Astrocyte (in vitro differentiated cells and primary cell): ENCODE measurements at regions not wholly inside any gene's neighbourhood (a gene's known extent, or its start where the extent isn't known, plus 50 kb on each side); places are given as distances from the start of the nearest gene placed in this dataset.

Experiments
- DNase-seq: peaks from one replicate; pipeline ENCODE4 v3.0.0-alpha.2; 2010; ENCODE audit warnings: low read depth
- FAIRE-seq: peaks from 2 replicates; lab custom pipeline; 2011; peaks lifted over from hg19 to GRCh38; lab: Jason Lieb, UNC
- H2AFZ ChIP-seq: 2 replicates; pipeline ENCODE4 v1.6.0; 2012; ENCODE audit warnings: low read depth, low read length, inconsistent platforms
- H3K27ac ChIP-seq: 2 replicates; pipeline ENCODE4 v1.5.1; 2011; ENCODE audit warnings: low read depth, low read length, inconsistent platforms
- H3K27me3 ChIP-seq: 2 replicates; pipeline ENCODE4 v1.6.0; 2011; ENCODE audit warnings: low read length, inconsistent platforms; ENCODE audit not compliant: insufficient read depth
- H3K36me3 ChIP-seq: 2 replicates; pipeline ENCODE4 v1.5.1; 2011; ENCODE audit warnings: low read length, inconsistent platforms; ENCODE audit not compliant: insufficient read depth
- H3K4me1 ChIP-seq: 2 replicates; pipeline ENCODE4 v1.5.1; 2011; ENCODE audit warnings: low read length, inconsistent platforms; ENCODE audit not compliant: insufficient read depth
- H3K4me2 ChIP-seq: 2 replicates; pipeline ENCODE4 v1.6.0; 2012; ENCODE audit warnings: low read length, inconsistent platforms
- H3K4me3 ChIP-seq: 2 replicates; pipeline ENCODE4 v1.5.1; 2011; ENCODE audit warnings: low read depth, mild to moderate bottlenecking, low read length, inconsistent platforms; ENCODE audit not compliant: insufficient read depth
- H3K79me2 ChIP-seq: 2 replicates; pipeline ENCODE4 v1.6.0; 2012; ENCODE audit warnings: mild to moderate bottlenecking, low read length, inconsistent platforms; ENCODE audit not compliant: insufficient read depth
- H3K9ac ChIP-seq: 2 replicates; pipeline ENCODE4 v1.6.0; 2012; ENCODE audit warnings: mild to moderate bottlenecking, low read length, inconsistent platforms
- H3K9me3 ChIP-seq: 2 replicates; pipeline ENCODE4 v1.5.1; 2012; ENCODE audit warnings: low read depth, mild to moderate bottlenecking, low read length, inconsistent platforms; ENCODE audit not compliant: insufficient read depth
- H4K20me1 ChIP-seq: 2 replicates; pipeline ENCODE4 v1.6.0; 2012; ENCODE audit warnings: low read length, inconsistent platforms; ENCODE audit not compliant: insufficient read depth
- H3K27ac Mint-ChIP-seq: one replicate; pipeline ENCODE4 v1.8.0; 2021; ENCODE audit warnings: mild to moderate bottlenecking, mixed read lengths; ENCODE audit not compliant: unreplicated experiment
- H3K27me3 Mint-ChIP-seq: one replicate; pipeline ENCODE4 v1.8.0; 2021; ENCODE audit warnings: low read depth, mixed read lengths; ENCODE audit not compliant: unreplicated experiment
- H3K36me3 Mint-ChIP-seq: one replicate; pipeline ENCODE4 v1.8.0; 2021; ENCODE audit warnings: low read depth, mixed read lengths; ENCODE audit not compliant: unreplicated experiment
- H3K4me1 Mint-ChIP-seq: one replicate; pipeline ENCODE4 v1.8.0; 2021; ENCODE audit warnings: low read depth, mixed read lengths; ENCODE audit not compliant: unreplicated experiment
- H3K4me3 Mint-ChIP-seq: one replicate; pipeline ENCODE4 v1.8.0; 2021; ENCODE audit warnings: mild to moderate bottlenecking, moderate library complexity, mixed read lengths; ENCODE audit not compliant: unreplicated experiment
- H3K9me3 Mint-ChIP-seq: one replicate; pipeline ENCODE4 v1.8.0; 2021; ENCODE audit warnings: mild to moderate bottlenecking, mixed read lengths; ENCODE audit not compliant: unreplicated experiment
- CTCF ChIP-seq: IDR thresholded peaks from 2 replicates; pipeline ENCODE4 v1.5.1; 2011; ENCODE audit warnings: low read depth, mild to moderate bottlenecking, inconsistent platforms, low read length, moderate library complexity; ENCODE audit not compliant: insufficient read depth
- EZH2 ChIP-seq: IDR thresholded peaks from 2 replicates; pipeline ENCODE4 v1.6.1; 2012; ENCODE audit warnings: mild to moderate bottlenecking, low read length, inconsistent platforms; ENCODE audit not compliant: insufficient read depth

GRCh38 chr13:60691268-60691667, 294.2 kb downstream of the TDRD3 start:
- H3K4me2 ChIP-seq, result no peak overlapping the region
- H3K9me3 ChIP-seq, result no peaks in the 10 kb centered on the region
- DNase-seq (no peak), FAIRE-seq (no peak)
- no peaks in the 10 kb centered on the region for H3K79me2 ChIP-seq
- no peaks in the 10 kb centered on the region for H3K27me3 ChIP-seq
- H3K9ac ChIP-seq, result no peak overlapping the region
- Mint-ChIP-seq H3K4me3 (no peak overlapping the region), H3K27ac (no peak overlapping the region), H3K4me1 (no peaks in the 10 kb centered on the region), H3K9me3 (no peaks in the 10 kb centered on the region), H3K36me3 (no peaks in the 10 kb centered on the region), H3K27me3 (no peaks in the 10 kb centered on the region)
- no peak overlapping the region for H2AFZ ChIP-seq
- TF ChIP-seq CTCF, result no peak
- TF ChIP-seq EZH2, result no peak
- H3K4me3 ChIP-seq, result no peak overlapping the region
- no peaks in the 10 kb centered on the region for H3K36me3 ChIP-seq
- H3K27ac ChIP-seq, result no peak overlapping the region
- no peaks in the 10 kb centered on the region for H3K4me1 ChIP-seq
- H4K20me1 ChIP-seq, result no peaks in the 10 kb centered on the region

GRCh38 chr13:60690604-60691003, 293.6 kb downstream of the TDRD3 start:
- Histone ChIP-seq H3K36me3 (no peaks in the 10 kb centered on the region), H3K4me2 (no peak overlapping the region), H4K20me1 (no peaks in the 10 kb centered on the region), H3K9me3 (no peaks in the 10 kb centered on the region), H3K4me3 (no peak overlapping the region), H3K27ac (no peak overlapping the region), H3K27me3 (no peaks in the 10 kb centered on the region), H3K4me1 (no peaks in the 10 kb centered on the region), H3K9ac (no peak overlapping the region), H2AFZ (no peak overlapping the region), H3K79me2 (no peaks in the 10 kb centered on the region)
- H3K9me3 Mint-ChIP-seq, result no peaks in the 10 kb centered on the region
- TF ChIP-seq CTCF (no peak), EZH2 (no peak)
- no peak overlapping the region for H3K27ac Mint-ChIP-seq
- H3K4me1 Mint-ChIP-seq, result no peaks in the 10 kb centered on the region
- H3K4me3 Mint-ChIP-seq, result no peak overlapping the region
- no peak for FAIRE-seq
- no peaks in the 10 kb centered on the region for H3K36me3 Mint-ChIP-seq
- no peak for DNase-seq
- H3K27me3 Mint-ChIP-seq, result no peaks in the 10 kb centered on the region

GRCh38 chr13:60689571-60689970, 292.6 kb downstream of the TDRD3 start:
- H3K9ac ChIP-seq, result no peak overlapping the region
- Mint-ChIP-seq H3K9me3 (no peaks in the 10 kb centered on the region), H3K27me3 (peaks cover 1% of the 10 kb centered on the region), H3K4me1 (no peaks in the 10 kb centered on the region), H3K4me3 (no peak overlapping the region), H3K27ac (no peak overlapping the region), H3K36me3 (no peaks in the 10 kb centered on the region)
- no peak overlapping the region for H3K4me3 ChIP-seq
- no peaks in the 10 kb centered on the region for H4K20me1 ChIP-seq
- FAIRE-seq (no peak), DNase-seq (no peak)
- H3K27ac ChIP-seq, result no peak overlapping the region
- no peaks in the 10 kb centered on the region for H3K79me2 ChIP-seq
- H3K36me3 ChIP-seq, result no peaks in the 10 kb centered on the region
- no peak overlapping the region for H3K4me2 ChIP-seq
- H3K9me3 ChIP-seq, result no peaks in the 10 kb centered on the region
- no peak for TF ChIP-seq EZH2
- no peak for TF ChIP-seq CTCF
- H2AFZ ChIP-seq, result no peak overlapping the region
- H3K27me3 ChIP-seq, result no peaks in the 10 kb centered on the region
- no peaks in the 10 kb centered on the region for H3K4me1 ChIP-seq
